Fibroblast of lung (primary cell): ENCODE measurements at regions not wholly inside any gene's neighbourhood (a gene's known extent, or its start where the extent isn't known, plus 50 kb on each side); places are given as distances from the start of the nearest gene placed in this dataset.

Experiments used
- CTCF ChIP-seq, 2 donors: IDR thresholded peaks in 1 of 2; conservative IDR thresholded peaks in 1 of 2; 1 replicate in 1 of 2; 2 replicates in 1 of 2; pipeline ENCODE4 v1.5.1; 2011 to 2012; ENCODE audit warnings: low read length in 2 of 2, control low read depth in 1 of 2, inconsistent platforms in 1 of 2, low read depth in 1 of 2, mild to moderate bottlenecking in 1 of 2
- EZH2 ChIP-seq: IDR thresholded peaks from 2 replicates; pipeline ENCODE4 v1.5.1; 2012; ENCODE audit warnings: low read length, control low read depth, mild to moderate bottlenecking; ENCODE audit errors: missing control alignments

GRCh38 chr11:26778000-26778757, 56.3 kb upstream of the SLC5A12 start:
- no peak for TF ChIP-seq CTCF (conservative IDR thresholded peaks at IDR 0.05 in 1 of 2, IDR thresholded peaks at IDR 0.05 in 1 of 2; ENCODE audit: low read depth in 1 of 2, low read length in 2 of 2)
- no peak for TF ChIP-seq EZH2
